ENCODE measurements at regions not wholly inside any gene's neighbourhood (a gene's known extent, or its start where the extent isn't known, plus 50 kb on each side); places are given as distances from the start of the nearest gene placed in this dataset.

DNA sequence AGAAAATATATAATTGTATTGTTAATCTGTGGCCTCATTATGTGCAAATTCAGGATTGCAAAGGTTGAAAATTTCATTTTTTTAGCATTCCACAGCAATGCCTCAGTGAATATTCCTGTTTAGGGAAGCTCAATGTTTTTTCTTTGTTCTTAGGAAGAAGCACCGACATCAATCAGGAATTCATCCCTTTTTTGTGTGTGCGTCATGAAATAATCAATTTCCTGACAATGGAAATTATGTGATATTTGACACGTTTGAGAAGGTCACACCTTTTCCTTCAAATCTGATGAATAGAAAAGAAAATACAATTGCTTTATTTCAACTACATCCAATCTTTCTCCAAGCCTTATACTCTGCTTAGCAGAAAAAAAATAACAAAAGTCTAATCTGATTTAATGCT lies 662.8 kb upstream of the FTMT start (continued):
- TF ChIP-seq ZNF16 (tag by site-specific recombination; IDR thresholded peaks at IDR 0.05; ENCODE audit: low read depth): no peak
- no peak for TF ChIP-seq ZNF76 (tag by site-specific recombination; IDR thresholded peaks at IDR 0.05; ENCODE audit: borderline replicate concordance, low read depth)
- no peak for TF ChIP-seq KLF17 (tag by site-specific recombination; IDR thresholded peaks at IDR 0.05)
- TF ChIP-seq ZNF571 (tag by site-specific recombination; IDR thresholded peaks at IDR 0.05): no peak

DNA sequence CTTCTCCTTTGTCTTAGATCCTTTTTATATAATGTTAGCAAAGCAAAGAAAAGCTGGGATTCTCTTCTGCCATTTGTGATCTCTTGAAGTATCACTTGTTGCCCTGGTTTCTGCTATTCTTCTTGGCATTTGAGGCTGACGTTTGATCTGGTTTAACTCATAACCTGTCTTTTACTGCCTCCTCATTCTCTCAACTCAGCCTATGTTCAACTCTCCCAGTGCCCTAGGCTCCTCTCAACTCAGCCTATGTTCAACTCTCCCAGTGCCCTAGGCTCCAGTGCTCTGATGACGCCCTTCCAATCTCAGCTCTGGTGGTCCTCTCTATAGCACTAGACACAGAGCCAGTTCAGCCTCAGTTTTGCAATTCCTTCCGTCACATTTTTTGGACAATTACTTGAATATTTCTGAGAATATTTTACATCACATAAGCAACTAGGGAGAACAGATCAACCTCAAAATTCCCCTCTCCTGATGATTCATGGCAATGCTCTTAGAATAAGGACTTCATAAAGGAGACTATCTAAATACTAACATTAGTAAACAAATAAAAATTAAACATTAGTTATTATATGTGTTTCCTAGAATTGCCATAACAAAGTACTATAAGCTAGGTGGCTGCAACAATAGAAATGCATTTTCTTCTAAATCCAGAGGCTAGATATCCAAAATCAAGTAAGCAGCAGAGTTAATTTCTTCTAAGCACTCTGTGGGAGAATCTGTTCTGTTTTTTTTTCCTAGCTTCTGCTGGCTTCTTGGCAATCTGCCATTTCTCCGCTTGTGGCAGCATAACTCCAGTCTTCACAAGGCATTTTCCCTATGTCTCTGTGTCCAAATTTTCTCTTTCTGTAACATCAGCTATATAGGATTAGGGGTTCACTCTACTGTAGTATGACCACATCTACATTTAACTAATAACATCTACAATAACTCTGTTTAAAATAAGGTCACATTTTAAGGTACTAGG lies 662.1 kb upstream of the FTMT start:
- H3K9me3 ChIP-seq (ENCODE audit: control insufficient read depth, insufficient read depth, low read depth, low read length): no peaks in the 10 kb centered on the region
- no peaks in the 10 kb centered on the region for H3K4me1 ChIP-seq (ENCODE audit: control insufficient read depth, insufficient read depth, low read length)
- H3K4me3 ChIP-seq (ENCODE audit: low read depth, low read length): no peak overlapping the region
- ChIA-PET CTCF (no interaction called here), POLR2A (no interaction called here)
- no peaks in the 10 kb centered on the region for H3K36me3 ChIP-seq (ENCODE audit: control insufficient read depth in 2 of 2, insufficient read depth in 1 of 2, low read length in 2 of 2)
- no peak overlapping the region for H3K27ac ChIP-seq (ENCODE audit: extremely low read depth, low read depth, low read length)
- no peak for TF ChIP-seq ZBTB17 (tag by site-specific recombination; IDR thresholded peaks at IDR 0.05)
- no peak for TF ChIP-seq ZNF558 (tag by site-specific recombination; IDR thresholded peaks at IDR 0.05)
- no peak for TF ChIP-seq PRDM1 (tag by site-specific recombination; IDR thresholded peaks at IDR 0.05)
- no peak for TF ChIP-seq ZNF529 (tag by site-specific recombination; IDR thresholded peaks at IDR 0.05; ENCODE audit: insufficient replicate concordance)
- no peak for TF ChIP-seq KLF16 (tag by site-specific recombination; IDR thresholded peaks at IDR 0.05)
- TF ChIP-seq ZEB2 (tag by site-specific recombination; IDR thresholded peaks at IDR 0.05): no peak
- no peak for TF ChIP-seq OVOL3 (tag by site-specific recombination; IDR thresholded peaks at IDR 0.05)
- TF ChIP-seq ZNF112 (tag by site-specific recombination; IDR thresholded peaks at IDR 0.05): no peak
- TF ChIP-seq ZNF433 (tag by site-specific recombination; IDR thresholded peaks at IDR 0.05; ENCODE audit: low read depth): no peak
- no peak for TF ChIP-seq ZNF677 (tag by site-specific recombination; IDR thresholded peaks at IDR 0.05)
- TF ChIP-seq ZNF626 (tag by site-specific recombination; IDR thresholded peaks at IDR 0.05): no peak
- TF ChIP-seq, protein P1, sequence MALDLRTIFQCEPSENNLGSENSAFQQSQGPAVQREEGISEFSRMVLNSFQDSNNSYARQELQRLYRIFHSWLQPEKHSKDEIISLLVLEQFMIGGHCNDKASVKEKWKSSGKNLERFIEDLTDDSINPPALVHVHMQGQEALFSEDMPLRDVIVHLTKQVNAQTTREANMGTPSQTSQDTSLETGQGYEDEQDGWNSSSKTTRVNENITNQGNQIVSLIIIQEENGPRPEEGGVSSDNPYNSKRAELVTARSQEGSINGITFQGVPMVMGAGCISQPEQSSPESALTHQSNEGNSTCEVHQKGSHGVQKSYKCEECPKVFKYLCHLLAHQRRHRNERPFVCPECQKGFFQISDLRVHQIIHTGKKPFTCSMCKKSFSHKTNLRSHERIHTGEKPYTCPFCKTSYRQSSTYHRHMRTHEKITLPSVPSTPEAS (tag by site-specific recombination; IDR thresholded peaks at IDR 0.05): no peak
- TF ChIP-seq, protein P2, sequence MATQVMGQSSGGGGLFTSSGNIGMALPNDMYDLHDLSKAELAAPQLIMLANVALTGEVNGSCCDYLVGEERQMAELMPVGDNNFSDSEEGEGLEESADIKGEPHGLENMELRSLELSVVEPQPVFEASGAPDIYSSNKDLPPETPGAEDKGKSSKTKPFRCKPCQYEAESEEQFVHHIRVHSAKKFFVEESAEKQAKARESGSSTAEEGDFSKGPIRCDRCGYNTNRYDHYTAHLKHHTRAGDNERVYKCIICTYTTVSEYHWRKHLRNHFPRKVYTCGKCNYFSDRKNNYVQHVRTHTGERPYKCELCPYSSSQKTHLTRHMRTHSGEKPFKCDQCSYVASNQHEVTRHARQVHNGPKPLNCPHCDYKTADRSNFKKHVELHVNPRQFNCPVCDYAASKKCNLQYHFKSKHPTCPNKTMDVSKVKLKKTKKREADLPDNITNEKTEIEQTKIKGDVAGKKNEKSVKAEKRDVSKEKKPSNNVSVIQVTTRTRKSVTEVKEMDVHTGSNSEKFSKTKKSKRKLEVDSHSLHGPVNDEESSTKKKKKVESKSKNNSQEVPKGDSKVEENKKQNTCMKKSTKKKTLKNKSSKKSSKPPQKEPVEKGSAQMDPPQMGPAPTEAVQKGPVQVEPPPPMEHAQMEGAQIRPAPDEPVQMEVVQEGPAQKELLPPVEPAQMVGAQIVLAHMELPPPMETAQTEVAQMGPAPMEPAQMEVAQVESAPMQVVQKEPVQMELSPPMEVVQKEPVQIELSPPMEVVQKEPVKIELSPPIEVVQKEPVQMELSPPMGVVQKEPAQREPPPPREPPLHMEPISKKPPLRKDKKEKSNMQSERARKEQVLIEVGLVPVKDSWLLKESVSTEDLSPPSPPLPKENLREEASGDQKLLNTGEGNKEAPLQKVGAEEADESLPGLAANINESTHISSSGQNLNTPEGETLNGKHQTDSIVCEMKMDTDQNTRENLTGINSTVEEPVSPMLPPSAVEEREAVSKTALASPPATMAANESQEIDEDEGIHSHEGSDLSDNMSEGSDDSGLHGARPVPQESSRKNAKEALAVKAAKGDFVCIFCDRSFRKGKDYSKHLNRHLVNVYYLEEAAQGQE (tag by site-specific recombination; IDR thresholded peaks at IDR 0.05): no peak
- TF ChIP-seq ZBTB11 (tag by site-specific recombination; conservative IDR thresholded peaks at IDR 0.05; ENCODE audit: low read depth): no peak
